CD14-positive monocyte (primary cell): ENCODE measurements at regions not wholly inside any gene's neighbourhood (a gene's known extent, or its start where the extent isn't known, plus 50 kb on each side); places are given as distances from the start of the nearest gene placed in this dataset.

Experiments
- DNase-seq, 3 donors: peaks; one replicate each; pipeline ENCODE4 v3.0.0-alpha.2; 2011 to 2022
- H2AFZ ChIP-seq: 2 replicates; pipeline ENCODE4 v1.6.0; 2012; ENCODE audit warnings: mild to moderate bottlenecking, low read depth, low read length, inconsistent platforms; ENCODE audit not compliant: insufficient read depth, poor library complexity, severe bottlenecking
- H3K27ac ChIP-seq, 2 donors: 1 replicate in 1 of 2; 2 replicates in 1 of 2; pipeline ENCODE4 v1.5.1; 2012 to 2013; ENCODE audit warnings: low read length in 2 of 2, control low read depth in 1 of 2, inconsistent platforms in 1 of 2, low read depth in 1 of 2, mild to moderate bottlenecking in 1 of 2
- H3K27me3 ChIP-seq, 2 donors: one replicate each; pipeline versions ENCODE4 v1.6.0 to v1.6.1; 2011 to 2013; ENCODE audit warnings: low read length in 2 of 2; ENCODE audit not compliant: control insufficient read depth in 2 of 2, insufficient read depth in 2 of 2
- H3K36me3 ChIP-seq, 2 donors: replicated peaks in 1 of 2; 1 replicate in 1 of 2; 2 replicates in 1 of 2; pipeline versions ENCODE4 v1.5.1 to v1.6.1; 2012 to 2013; ENCODE audit warnings: low read length in 2 of 2, control low read depth in 1 of 2, inconsistent platforms in 1 of 2, mild to moderate bottlenecking in 1 of 2; ENCODE audit not compliant: insufficient read depth in 2 of 2, control insufficient read depth in 1 of 2
- H3K4me1 ChIP-seq, 2 donors: 1 replicate in 1 of 2; 2 replicates in 1 of 2; pipeline versions ENCODE4 v1.5.1 to v1.6.1; 2012 to 2013; ENCODE audit warnings: low read length in 2 of 2, control low read depth in 1 of 2, inconsistent platforms in 1 of 2, mild to moderate bottlenecking in 1 of 2, moderate library complexity in 1 of 2; ENCODE audit not compliant: insufficient read depth in 2 of 2, control insufficient read depth in 1 of 2
- H3K4me2 ChIP-seq: replicated peaks from 2 replicates; pipeline ENCODE3; 2012; ENCODE audit warnings: low read length, moderate library complexity, mild to moderate bottlenecking; ENCODE audit not compliant: poor library complexity, severe bottlenecking; ENCODE audit errors: extremely low read depth
- H3K4me3 ChIP-seq, 3 experiments: fragments of 200-600 bp in 1 of 3; sonication (generic) in 1 of 3; replicated peaks in 1 of 3; 1 replicate in 2 of 3; 2 replicates in 1 of 3; pipeline ENCODE4 v1.5.1; 2011 to 2013; ENCODE audit warnings: low read length in 3 of 3, mild to moderate bottlenecking in 3 of 3, control low read depth in 2 of 3, low read depth in 2 of 3, inconsistent platforms in 1 of 3, moderate library complexity in 1 of 3
- H3K79me2 ChIP-seq: 2 replicates; pipeline ENCODE4 v1.6.0; 2012; ENCODE audit warnings: mild to moderate bottlenecking, control low read depth, inconsistent platforms, low read length, moderate library complexity; ENCODE audit not compliant: insufficient read depth
- H3K9ac ChIP-seq: 2 replicates; pipeline ENCODE4 v1.6.0; 2017; ENCODE audit warnings: low read length, mild to moderate bottlenecking; ENCODE audit not compliant: insufficient read depth, poor library complexity, severe bottlenecking
- H3K9me3 ChIP-seq, 2 donors: replicated peaks in 1 of 2; 1 replicate in 1 of 2; 2 replicates in 1 of 2; pipeline versions ENCODE4 v1.5.1 to v1.6.1; 2012 to 2013; ENCODE audit warnings: low read length in 2 of 2, control low read depth in 1 of 2; ENCODE audit not compliant: control insufficient read depth in 1 of 2, insufficient read depth in 1 of 2
- H4K20me1 ChIP-seq: 2 replicates; pipeline ENCODE4 v1.6.0; 2012; ENCODE audit warnings: mild to moderate bottlenecking, low read length, control low read depth, moderate library complexity; ENCODE audit not compliant: insufficient read depth
- H3K27ac Mint-ChIP-seq, 7 donors: one replicate each; pipeline ENCODE4 v1.8.0; 2020; ENCODE audit warnings: mild to moderate bottlenecking in 7 of 7, mixed read lengths in 7 of 7, moderate library complexity in 6 of 7, inconsistent platforms in 2 of 7
- H3K27me3 Mint-ChIP-seq, 3 donors: one replicate each; pipeline ENCODE4 v1.8.0; 2021 to 2022; ENCODE audit warnings: low read depth in 3 of 3, mild to moderate bottlenecking in 3 of 3, mixed read lengths in 3 of 3, moderate library complexity in 3 of 3, inconsistent platforms in 1 of 3
- H3K36me3 Mint-ChIP-seq, 2 donors: one replicate each; pipeline ENCODE4 v1.8.0; 2020; ENCODE audit warnings: mixed read lengths in 2 of 2, inconsistent platforms in 1 of 2, mild to moderate bottlenecking in 1 of 2
- H3K4me1 Mint-ChIP-seq: one replicate; pipeline ENCODE4 v1.8.0; 2020; ENCODE audit warnings: mild to moderate bottlenecking, mixed read lengths
- H3K4me3 Mint-ChIP-seq, 2 donors: one replicate each; pipeline ENCODE4 v1.8.0; 2020; ENCODE audit warnings: mild to moderate bottlenecking in 2 of 2, mixed read lengths in 2 of 2, moderate library complexity in 1 of 2
- H3K9me3 Mint-ChIP-seq, 7 donors: one replicate each; pipeline ENCODE4 v1.8.0; 2020 to 2022; ENCODE audit warnings: mixed read lengths in 7 of 7, mild to moderate bottlenecking in 6 of 7, moderate library complexity in 6 of 7, inconsistent platforms in 2 of 7
- CTCF ChIP-seq: fragments of 200-600 bp; IDR thresholded peaks from one replicate; pipeline ENCODE4 v1.8.0; 2022; ENCODE audit warnings: antibody characterized with exemption, mild to moderate bottlenecking
- WGBS: methylation state at CpG from one replicate; pipeline ENCODE4 v1.1.5; 2013; ENCODE audit warnings: missing lambda C conversion rate; ENCODE audit not compliant: insufficient coverage; 5-methylcytosine and 5-hydroxymethylcytosine counted together
- intact Hi-C, 2 donors: fragments of 100-400 bp; cut with micrococcal nuclease; formaldehyde crosslinking; loops; one replicate each; pipeline versions ENCODE4 v1.15.0 to v1.15.1; 2023

GRCh38 chr7:68458010-68458908, 1140.0 kb upstream of the AUTS2 start:
- intact Hi-C loops, result no loop called here
- Histone ChIP-seq H4K20me1 (no peaks in the 10 kb centered on the region), H3K27me3 (no peaks in the 10 kb centered on the region), H3K4me1 (no peaks in the 10 kb centered on the region), H3K9me3 (peaks cover 33 to 46% of the 10 kb centered on the region in 2 donors), H3K4me2 (no peak overlapping the region), H3K79me2 (no peaks in the 10 kb centered on the region), H3K27ac (no peak overlapping the region), H3K4me3 (no peak overlapping the region), H3K9ac (no peak overlapping the region), H2AFZ (no peak overlapping the region), H3K36me3 (no peaks in the 10 kb centered on the region)
- DNase-seq, result no peak
- Mint-ChIP-seq H3K9me3 (peaks cover 15 to 44% (median 27%) of the 10 kb centered on the region in 7 donors), H3K27me3 (peaks cover 0 to 4% (median 0%) of the 10 kb centered on the region in 3 donors), H3K27ac (no peak overlapping the region), H3K4me3 (no peak overlapping the region), H3K4me1 (no peaks in the 10 kb centered on the region), H3K36me3 (no peaks in the 10 kb centered on the region)
- WGBS, result 80% methylated on average over 3 of the region's 5 CpGs
- TF ChIP-seq CTCF, result no peak

- Mint-ChIP-seq H3K27ac (no peak overlapping the region), H3K9me3 (peaks cover 15 to 49% (median 26%) of the 10 kb centered on the region in 7 donors)
- 75% methylated on average over 1 of the region's 2 CpGs for WGBS
Observed at GRCh38 chr7:68461430-68461829, 1136.8 kb upstream of the AUTS2 start.

More at GRCh38 chr7:68461430-68461829, 1136.8 kb upstream of the AUTS2 start:
- H3K4me1 Mint-ChIP-seq, result no peaks in the 10 kb centered on the region
- no peaks in the 10 kb centered on the region for H3K36me3 Mint-ChIP-seq
- Histone ChIP-seq H3K27ac (no peak overlapping the region), H3K4me2 (no peak overlapping the region), H3K36me3 (no peaks in the 10 kb centered on the region), H3K9me3 (peaks cover 41 to 44% of the 10 kb centered on the region in 2 donors), H3K9ac (no peak overlapping the region), H4K20me1 (no peaks in the 10 kb centered on the region), H3K27me3 (no peaks in the 10 kb centered on the region), H3K4me3 (no peak overlapping the region), H3K79me2 (no peaks in the 10 kb centered on the region), H3K4me1 (no peaks in the 10 kb centered on the region), H2AFZ (no peak overlapping the region)
- H3K27me3 Mint-ChIP-seq, result peaks cover 0 to 4% (median 2%) of the 10 kb centered on the region in 3 donors
- TF ChIP-seq CTCF, result no peak
- intact Hi-C loops, result no loop called here
- H3K4me3 Mint-ChIP-seq, result no peak overlapping the region
- DNase-seq, result no peak
